HG03442 (cell line): ENCODE measurements at regions not wholly inside any gene's neighbourhood (a gene's known extent, or its start where the extent isn't known, plus 50 kb on each side); places are given as distances from the start of the nearest gene placed in this dataset.
"Not testable (repeated sequence)": the region's sequence is repeated elsewhere in the genome, so short reads cannot be mapped to it uniquely, and the experiment has no call there.

Experiments
- ATAC-seq: cut with Tn5 transposase; IDR thresholded peaks from one replicate; pipeline ENCODE4 v1.9.1; 2021; ENCODE audit warnings: mild to moderate bottlenecking, moderate library complexity; ENCODE audit not compliant: unreplicated experiment

GRCh38 chr13:22903301-22903700 lies 277.5 kb upstream of the SGCG start:
- ATAC-seq = no peak

- no peak for ATAC-seq
Measured at GRCh38 chr13:22903925-22904324, 276.9 kb upstream of the SGCG start.

GRCh38 chr13:22915442-22916082 lies 265.2 kb upstream of the SGCG start:
- ATAC-seq = peak; percentile 57

DNA sequence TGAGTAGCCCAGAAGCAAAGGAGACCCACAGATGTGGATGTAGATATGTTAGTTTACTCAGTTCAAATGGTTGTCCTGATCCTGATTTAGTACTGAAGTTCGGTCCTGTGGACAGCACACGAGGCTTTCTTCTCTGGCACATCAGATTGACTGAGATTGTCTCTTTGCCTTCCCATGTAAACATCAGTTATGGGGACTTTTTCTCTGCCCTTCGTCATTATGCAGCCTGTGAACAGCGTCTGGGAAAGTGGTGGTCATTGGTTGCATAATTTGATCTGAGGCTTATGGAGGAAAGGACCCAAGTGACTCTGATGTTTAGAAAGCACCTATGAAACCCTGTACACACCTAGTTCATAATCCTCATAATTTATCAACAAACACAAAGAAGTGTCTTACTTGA lies 264.5 kb upstream of the SGCG start:
- not testable (repeated sequence) for ATAC-seq

GRCh38 chr13:22925881-22926747 lies 254.7 kb upstream of the SGCG start:
- peak; percentile 11 for ATAC-seq

- ATAC-seq = peak; percentile 37
Measured at GRCh38 chr13:22926748-22927400, 253.9 kb upstream of the SGCG start.

GRCh38 chr13:22927845-22928244 lies 252.9 kb upstream of the SGCG start:
- not testable (repeated sequence) for ATAC-seq

- ATAC-seq = no peak
Measured at GRCh38 chr13:22929381-22930126, 251.2 kb upstream of the SGCG start.

- no peak for ATAC-seq
Measured at GRCh38 chr13:22931576-22931975, 249.2 kb upstream of the SGCG start.

- not testable (repeated sequence) for ATAC-seq
Measured at GRCh38 chr13:22932632-22933412, 248.0 kb upstream of the SGCG start.

- no peak for ATAC-seq
Measured at GRCh38 chr13:22933571-22934181, 247.1 kb upstream of the SGCG start.

- ATAC-seq = no peak
Measured at GRCh38 chr13:22934744-22935523, 245.8 kb upstream of the SGCG start.

DNA sequence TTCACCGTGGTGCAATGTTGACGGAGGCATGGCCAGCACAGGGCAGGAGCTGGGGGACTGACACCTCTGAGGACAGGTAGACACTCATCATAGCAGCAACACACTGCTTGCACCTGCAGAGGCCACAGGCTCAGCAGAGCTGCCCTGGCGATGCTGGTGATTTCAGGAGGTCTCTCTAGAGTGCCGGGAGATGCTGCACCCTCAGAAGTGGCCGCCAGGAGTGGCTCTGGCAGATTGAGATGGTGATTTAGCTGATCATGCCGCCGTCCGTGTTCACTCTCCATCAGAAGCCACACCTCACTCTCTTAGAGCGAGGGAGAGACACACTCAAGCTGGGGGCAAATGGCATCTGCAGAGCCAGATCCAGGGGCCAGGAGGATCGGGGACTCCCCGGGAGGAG lies 244.6 kb upstream of the SGCG start:
- no peak for ATAC-seq

DNA sequence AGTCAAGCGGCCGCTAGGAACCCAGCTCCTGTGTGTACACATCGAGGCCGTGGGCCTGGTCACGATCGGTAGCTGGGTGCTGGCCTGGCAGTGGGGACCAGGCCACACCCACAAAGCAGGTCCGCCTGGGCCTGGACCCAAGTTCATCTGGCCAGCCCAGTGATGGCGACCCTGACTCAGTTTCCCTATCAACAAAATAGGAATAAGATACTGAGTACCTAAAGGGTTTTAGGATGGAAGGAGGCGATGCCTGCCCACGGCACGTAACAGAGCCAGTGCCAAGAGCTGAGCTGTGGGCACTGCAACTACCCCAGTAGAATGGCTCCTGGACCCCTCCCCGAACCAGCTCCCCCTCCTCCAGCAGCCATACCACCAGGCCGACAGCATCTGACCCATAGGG lies 243.5 kb upstream of the SGCG start:
- no peak for ATAC-seq

- no peak for ATAC-seq
Measured at GRCh38 chr13:22937953-22938352, 242.8 kb upstream of the SGCG start.

DNA sequence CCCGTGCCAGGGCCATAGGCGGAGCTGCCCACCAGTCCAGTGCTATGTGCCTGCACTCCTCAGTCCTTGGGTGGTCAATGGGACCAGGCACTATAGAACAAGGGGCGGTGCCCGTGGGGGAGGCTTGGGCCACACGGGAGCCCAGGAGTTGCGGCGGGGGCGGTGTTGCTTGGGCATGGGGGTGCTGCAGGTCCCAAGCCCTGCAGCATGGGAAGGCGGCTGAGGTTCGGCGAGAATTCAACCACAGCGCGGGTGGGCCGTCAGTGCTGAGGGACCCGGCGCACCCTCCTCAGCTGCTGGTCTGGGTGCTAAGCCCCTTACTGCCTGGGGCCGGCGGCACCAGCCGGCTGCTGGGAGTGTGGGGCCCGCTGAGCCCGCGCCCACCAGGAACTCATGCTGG lies 242.2 kb upstream of the SGCG start:
- no peak for ATAC-seq

DNA sequence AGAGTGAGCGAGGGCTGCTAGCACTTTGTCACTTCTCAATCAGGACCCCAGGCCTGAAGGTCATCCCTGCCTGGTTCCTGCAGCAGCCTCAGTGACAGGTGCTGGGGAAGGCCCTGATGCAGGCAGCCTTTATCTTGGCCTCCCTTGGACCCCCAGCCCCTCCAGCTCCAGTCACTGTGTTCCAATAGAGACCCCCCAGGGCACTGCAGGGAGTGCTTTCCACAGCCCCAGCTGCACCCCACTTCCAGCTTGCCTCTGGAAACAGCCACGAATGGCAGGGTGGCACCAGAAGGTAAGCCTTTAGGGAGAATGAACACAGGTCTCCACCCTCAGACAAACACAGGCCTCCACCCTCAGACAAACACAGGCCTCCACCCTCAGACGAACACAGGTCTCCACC lies 241.6 kb upstream of the SGCG start:
- ATAC-seq = no peak

- no peak for ATAC-seq
Measured at GRCh38 chr13:22940090-22940710, 240.6 kb upstream of the SGCG start.

DNA sequence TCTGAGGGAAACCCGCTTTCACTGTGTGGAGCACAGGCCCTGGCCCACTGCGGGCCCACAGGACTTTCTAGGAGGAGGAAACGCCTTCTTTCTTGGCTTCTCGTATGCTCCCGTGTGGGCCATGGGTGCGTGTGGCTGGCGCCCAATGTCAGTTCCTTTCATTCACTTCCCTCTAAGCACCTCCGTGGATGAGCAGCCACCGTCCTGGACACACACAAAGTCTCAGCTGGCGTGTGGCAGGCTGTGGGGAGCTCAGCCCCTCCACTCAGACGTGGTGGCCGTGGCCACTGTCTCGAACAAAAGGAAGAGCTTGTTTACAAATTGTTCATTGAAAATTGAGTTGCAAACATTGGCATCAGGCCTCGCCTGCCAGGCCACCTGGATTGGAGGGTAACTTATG lies 240.0 kb upstream of the SGCG start:
- no peak for ATAC-seq
